BLaER1 treated with 17β-estradiol and CSF1 and Interleukin-3, amounts not matched to agents 10 nM and 100 nM (cell line): ENCODE measurements at regions not wholly inside any gene's neighbourhood (a gene's known extent, or its start where the extent isn't known, plus 50 kb on each side); places are given as distances from the start of the nearest gene placed in this dataset.
"Not testable (repeated sequence)": the region's sequence is repeated elsewhere in the genome, so short reads cannot be mapped to it uniquely, and the experiment has no call there.

Source experiments
- H3K27ac ChIP-seq, 11 experiments: shearing (Covaris generic); formaldehyde crosslinking; 2 replicates each; pipeline ENCODE4 v1.8.1; 2022
- H3K27me3 ChIP-seq, 11 experiments: shearing (Covaris generic); formaldehyde crosslinking; 2 replicates each; pipeline ENCODE4 v1.8.1; 2022
- H3K36me3 ChIP-seq, 11 experiments: shearing (Covaris generic); formaldehyde crosslinking; 2 replicates each; pipeline ENCODE4 v1.8.1; 2022
- H3K4me1 ChIP-seq, 10 experiments: shearing (Covaris generic); formaldehyde crosslinking; 2 replicates each; pipeline ENCODE4 v1.8.1; 2022
- H3K4me2 ChIP-seq, 11 experiments: shearing (Covaris generic); formaldehyde crosslinking; 2 replicates each; pipeline ENCODE4 v1.8.1; 2022
- H3K4me3 ChIP-seq, 10 experiments: shearing (Covaris generic); formaldehyde crosslinking; 2 replicates each; pipeline ENCODE4 v1.8.1; 2022
- H3K9ac ChIP-seq, 11 experiments: shearing (Covaris generic); formaldehyde crosslinking; 2 replicates each; pipeline ENCODE4 v1.8.1; 2022
- H3K9me3 ChIP-seq, 11 experiments: shearing (Covaris generic); formaldehyde crosslinking; replicated peaks in 1 of 11; 2 replicates each; pipeline ENCODE4 v1.8.1; 2022
- H4K20me1 ChIP-seq, 11 experiments: shearing (Covaris generic); formaldehyde crosslinking; 2 replicates each; pipeline ENCODE4 v1.8.1; 2022
- Cebpa-rat ChIP-seq, 11 experiments: shearing (Covaris generic); IDR thresholded peaks; 2 replicates each; pipeline ENCODE4 v1.8.1; 2022

DNA sequence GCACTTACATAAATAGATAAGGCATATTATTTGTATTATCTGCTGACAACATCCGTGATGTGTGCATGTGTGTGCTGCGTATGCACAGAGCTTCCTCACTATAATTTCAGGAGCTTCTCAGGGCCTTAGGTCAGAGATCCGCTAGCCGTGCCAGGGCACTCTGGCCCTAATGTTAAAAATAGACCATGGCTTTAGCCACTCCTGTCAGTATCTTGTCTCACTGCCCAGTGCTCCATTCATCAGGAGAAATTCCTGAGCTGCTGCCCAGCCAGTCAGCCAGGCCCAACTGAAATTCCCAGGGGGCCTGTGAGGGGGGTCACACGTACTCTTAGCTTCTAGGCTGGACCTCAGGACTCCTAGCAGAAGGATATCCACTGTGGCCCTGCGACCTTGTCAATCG, 70.0 kb upstream of the ABHD2 start:
- Histone ChIP-seq H3K4me1 (peaks cover 29 to 54% (median 43%) of the 10 kb centered on the region in 10 experiments), H3K36me3 (no peaks in the 10 kb centered on the region), H3K4me3 (no peak overlapping the region), H4K20me1 (no peaks in the 10 kb centered on the region), H3K9ac (0 out of 22 replicates have a peak overlapping the region, but pooled peaks of 1 of the 11 experiments have one; percentile 69), H3K27ac (no peak overlapping the region), H3K4me2 (peak overlapping the region; percentile 75 to 93 (median 87); a peak in 20 of 22 replicates), H3K27me3 (peaks cover 0 to 3% (median 0%) of the 10 kb centered on the region in 11 experiments; a peak in 1 of 22 replicates), H3K9me3 (peaks cover 1 to 17% (median 9%) of the 10 kb centered on the region in 11 experiments; a peak in 12 of 22 replicates)
- no peak for TF ChIP-seq Cebpa-rat (IDR thresholded peaks at IDR 0.05)

DNA sequence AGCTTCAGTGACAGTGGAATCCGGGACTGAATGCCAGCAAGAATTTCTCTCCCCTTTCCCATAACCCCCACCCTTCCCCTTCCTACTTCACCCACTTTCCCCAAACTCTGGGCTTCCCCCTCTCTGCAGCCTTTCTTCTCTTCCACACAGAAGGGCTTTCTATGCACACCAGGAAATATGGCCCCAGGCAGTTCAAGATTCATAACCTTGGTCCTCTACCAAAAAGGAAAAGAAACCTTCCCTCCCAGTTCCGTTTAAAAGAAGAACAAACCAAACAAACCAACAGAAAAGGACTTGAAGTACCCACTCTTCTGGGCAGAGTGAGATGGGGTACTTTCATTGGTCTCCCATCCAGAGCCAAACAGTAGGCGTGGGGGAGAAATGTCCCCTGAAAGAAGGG, 68.8 kb upstream of the ABHD2 start:
- TF ChIP-seq Cebpa-rat (IDR thresholded peaks at IDR 0.05) = no peak
- H3K4me1 ChIP-seq = peaks cover 29 to 54% (median 43%) of the 10 kb centered on the region in 10 experiments
- H3K4me2 ChIP-seq = peak overlapping the region in 8 of 11 experiments; percentile 4 to 53 (median 38); a peak in 13 of 22 replicates
- no peak overlapping the region for H3K4me3 ChIP-seq
- H4K20me1 ChIP-seq = no peaks in the 10 kb centered on the region
- no peak overlapping the region for H3K9ac ChIP-seq
- no peaks in the 10 kb centered on the region for H3K36me3 ChIP-seq
- H3K27ac ChIP-seq = no peak overlapping the region
- H3K27me3 ChIP-seq = peaks cover 0 to 3% (median 0%) of the 10 kb centered on the region in 11 experiments; a peak in 1 of 22 replicates
- peaks cover 0 to 16% (median 13%) of the 10 kb centered on the region in 11 experiments; a peak in 10 of 22 replicates for H3K9me3 ChIP-seq

DNA sequence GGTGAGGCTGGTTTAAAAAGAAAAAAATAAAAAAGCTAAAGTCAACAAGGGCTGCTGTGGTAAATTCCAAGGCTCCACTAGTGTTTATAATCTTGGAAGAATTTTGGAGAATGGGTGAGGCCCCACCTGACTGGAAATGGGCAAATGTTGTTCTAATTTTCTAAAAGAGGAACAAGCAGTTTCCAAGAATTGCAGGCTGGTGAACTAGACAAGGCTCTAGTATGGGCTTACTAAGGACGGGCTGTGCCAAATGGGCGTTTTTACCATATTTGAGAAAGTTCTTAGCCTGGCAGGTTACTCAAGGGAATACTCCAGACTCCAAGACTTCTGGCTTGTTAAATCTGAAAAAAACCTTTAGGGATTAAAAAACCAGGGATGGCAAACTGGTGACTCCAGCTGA, 67.0 kb upstream of the ABHD2 start:
- Histone ChIP-seq H3K27me3 (peaks cover 0 to 3% (median 0%) of the 10 kb centered on the region in 11 experiments; a peak in 1 of 22 replicates), H4K20me1 (no peaks in the 10 kb centered on the region), H3K4me2 (peak overlapping the region in 6 of 11 experiments; percentile 1 to 77 (median 48); a peak in 10 of 22 replicates), H3K9ac (no peak overlapping the region), H3K36me3 (no peaks in the 10 kb centered on the region), H3K9me3 (peaks cover 3 to 21% (median 15%) of the 10 kb centered on the region in 11 experiments; a peak in 14 of 22 replicates), H3K27ac (no peak overlapping the region; a peak in 1 of 22 replicates), H3K4me1 (peaks cover 29 to 54% (median 43%) of the 10 kb centered on the region in 10 experiments), H3K4me3 (no peak overlapping the region)
- no peak for TF ChIP-seq Cebpa-rat (IDR thresholded peaks at IDR 0.05)

DNA sequence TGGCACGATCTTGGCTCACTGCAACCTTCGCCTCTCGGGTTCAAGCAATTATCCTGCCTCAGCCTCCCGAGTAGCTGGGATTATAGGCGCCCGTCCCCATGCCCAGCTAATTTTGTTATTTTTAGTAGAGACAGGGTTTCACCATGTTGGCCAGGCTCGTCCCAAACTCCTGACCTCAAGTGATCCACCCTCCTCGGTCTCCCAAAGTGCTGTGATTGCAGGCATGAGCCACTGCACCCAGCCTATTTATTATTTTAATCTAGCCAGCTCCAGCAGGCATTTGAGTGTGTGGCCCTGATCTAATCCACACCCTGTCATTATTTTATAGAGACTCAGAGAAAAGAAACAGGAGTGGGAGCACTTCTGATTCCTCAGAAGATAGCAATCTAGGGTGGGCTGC, 66.4 kb upstream of the ABHD2 start:
- not testable (repeated sequence) for H3K27ac ChIP-seq, H3K36me3 ChIP-seq, H3K9ac ChIP-seq, H3K4me3 ChIP-seq, H3K27me3 ChIP-seq, H4K20me1 ChIP-seq
- H3K4me2 ChIP-seq = peak overlapping the region; percentile 44 to 77 (median 59); a peak in 16 of 22 replicates
- H3K4me1 ChIP-seq = peaks cover 23 to 49% (median 42%) of the 10 kb centered on the region in 10 experiments
- H3K9me3 ChIP-seq = peaks cover 3 to 22% (median 15%) of the 10 kb centered on the region in 11 experiments; a peak in 14 of 22 replicates

DNA sequence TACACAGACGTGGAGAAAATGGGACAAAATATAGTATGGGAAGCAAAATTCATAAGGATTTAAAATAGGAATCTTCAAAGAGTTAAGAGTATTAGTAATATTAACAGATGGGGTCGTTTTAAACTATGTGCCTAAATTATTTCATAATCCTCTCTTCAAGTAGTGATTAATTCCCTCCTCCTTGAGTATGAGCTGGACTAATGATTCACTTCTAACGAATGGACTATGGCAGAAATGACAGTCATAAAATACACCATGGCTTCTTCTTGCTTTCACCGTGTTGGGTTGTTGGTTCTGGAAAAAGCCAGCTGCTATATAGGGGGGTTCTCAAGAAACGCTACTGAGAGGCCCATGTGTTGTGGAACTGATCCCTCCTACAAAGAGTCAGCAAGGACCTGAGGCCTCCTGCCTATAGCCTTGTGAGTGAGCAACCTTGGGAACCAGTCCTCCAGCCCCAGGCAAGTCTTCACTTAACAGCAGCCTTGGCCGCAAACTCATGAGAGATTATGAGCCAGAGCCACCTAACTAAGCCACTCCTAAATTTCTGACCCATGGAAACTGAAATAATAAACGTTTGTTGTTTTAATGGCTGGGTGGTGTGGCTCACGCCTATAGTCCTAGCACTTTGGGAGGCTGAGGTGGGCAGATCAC, 64.8 kb upstream of the ABHD2 start:
- H3K27ac ChIP-seq = no peak overlapping the region
- H3K9ac ChIP-seq = no peak overlapping the region
- H4K20me1 ChIP-seq = no peaks in the 10 kb centered on the region
- peaks cover 9 to 34% (median 30%) of the 10 kb centered on the region in 10 experiments for H3K4me1 ChIP-seq
- H3K4me2 ChIP-seq = no peak overlapping the region; a peak in 1 of 22 replicates
- no peak overlapping the region for H3K4me3 ChIP-seq
- peaks cover 3 to 22% (median 15%) of the 10 kb centered on the region in 11 experiments; a peak in 14 of 22 replicates for H3K9me3 ChIP-seq
- no peak for TF ChIP-seq Cebpa-rat (IDR thresholded peaks at IDR 0.05)
- H3K36me3 ChIP-seq = no peaks in the 10 kb centered on the region
- H3K27me3 ChIP-seq = no peaks in the 10 kb centered on the region

DNA sequence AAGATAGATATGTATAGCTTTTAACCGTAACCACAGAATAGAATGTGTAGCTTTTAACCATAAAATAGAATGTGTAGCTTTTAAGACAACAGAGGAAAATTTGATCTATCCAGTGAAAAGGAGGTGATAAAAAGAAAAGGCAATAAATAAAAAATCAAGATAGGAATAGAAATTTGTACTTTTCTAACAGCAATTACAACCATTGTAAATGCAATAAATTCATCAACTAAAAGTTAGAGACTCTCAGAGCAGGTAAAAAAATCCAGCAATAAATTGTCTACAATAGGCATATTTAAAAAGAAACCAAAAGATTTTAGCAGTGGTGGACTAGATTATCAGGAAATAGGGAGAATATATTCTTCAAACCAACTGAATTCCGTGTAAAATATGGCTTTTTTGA, 63.8 kb upstream of the ABHD2 start:
- Histone ChIP-seq H4K20me1 (no peaks in the 10 kb centered on the region), H3K4me3 (no peak overlapping the region), H3K9ac (no peak overlapping the region), H3K36me3 (no peaks in the 10 kb centered on the region), H3K27ac (no peak overlapping the region), H3K27me3 (no peaks in the 10 kb centered on the region), H3K9me3 (peaks cover 3 to 22% (median 15%) of the 10 kb centered on the region in 11 experiments; a peak in 14 of 22 replicates), H3K4me1 (peaks cover 9 to 26% (median 26%) of the 10 kb centered on the region in 10 experiments), H3K4me2 (no peak overlapping the region)
- no peak for TF ChIP-seq Cebpa-rat (IDR thresholded peaks at IDR 0.05)

DNA sequence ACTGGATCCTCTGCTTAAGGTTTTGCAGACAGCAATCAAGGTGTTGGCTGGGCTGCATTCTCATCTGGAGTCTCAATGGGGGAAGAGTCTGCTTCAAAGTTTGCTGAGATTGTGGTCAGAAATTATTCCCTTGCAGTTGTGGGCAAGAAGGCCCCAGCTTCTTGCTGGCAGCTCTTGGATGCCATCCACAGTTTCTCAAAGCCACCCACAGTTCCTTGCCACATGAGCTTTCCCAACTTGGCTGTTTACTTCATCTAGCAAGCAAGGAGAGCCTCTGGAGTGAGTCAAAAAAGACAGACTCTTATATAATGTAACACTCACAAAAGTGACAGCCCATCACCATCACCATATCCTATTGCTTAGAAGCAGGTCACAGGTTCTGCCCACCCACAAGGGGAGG, 62.1 kb upstream of the ABHD2 start:
- Histone ChIP-seq H3K27ac (no peak overlapping the region), H4K20me1 (no peaks in the 10 kb centered on the region), H3K4me1 (peaks cover 9 to 21% (median 17%) of the 10 kb centered on the region in 10 experiments), H3K9me3 (peaks cover 9 to 31% (median 22%) of the 10 kb centered on the region in 11 experiments; a peak in 20 of 22 replicates), H3K4me3 (no peak overlapping the region), H3K36me3 (no peaks in the 10 kb centered on the region), H3K4me2 (no peak overlapping the region), H3K9ac (no peak overlapping the region), H3K27me3 (no peaks in the 10 kb centered on the region)
- no peak for TF ChIP-seq Cebpa-rat (IDR thresholded peaks at IDR 0.05)

DNA sequence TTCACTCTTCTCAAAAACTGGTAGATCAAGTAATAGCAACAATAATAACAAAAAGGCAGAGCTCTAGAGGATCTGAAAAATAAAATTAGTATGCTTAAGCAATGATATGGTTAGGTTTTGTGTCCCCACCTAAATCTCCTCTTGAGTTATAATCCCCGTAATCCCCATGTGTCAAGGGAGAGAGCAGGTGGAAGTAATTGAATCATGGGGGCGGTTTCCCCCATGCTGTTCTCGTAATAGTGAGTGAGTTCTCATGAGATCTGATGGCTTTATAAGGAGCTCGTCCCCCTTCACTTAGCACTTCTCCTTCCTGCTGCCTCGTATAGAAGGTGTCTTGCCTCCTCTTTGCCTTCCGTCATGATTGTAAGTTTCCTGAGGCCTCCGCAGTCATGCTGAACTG, 60.2 kb upstream of the ABHD2 start:
- H3K27ac ChIP-seq = no peak overlapping the region
- H3K4me2 ChIP-seq = no peak overlapping the region
- no peaks in the 10 kb centered on the region for H4K20me1 ChIP-seq
- peaks cover 0 to 2% (median 0%) of the 10 kb centered on the region in 10 experiments; a peak in 5 of 20 replicates for H3K4me1 ChIP-seq
- no peaks in the 10 kb centered on the region for H3K36me3 ChIP-seq
- peaks cover 19 to 45% (median 32%) of the 10 kb centered on the region in 11 experiments; a peak in 21 of 22 replicates for H3K9me3 ChIP-seq
- no peaks in the 10 kb centered on the region for H3K27me3 ChIP-seq
- no peak overlapping the region for H3K4me3 ChIP-seq
- TF ChIP-seq Cebpa-rat (IDR thresholded peaks at IDR 0.05) = no peak
- no peak overlapping the region for H3K9ac ChIP-seq

DNA sequence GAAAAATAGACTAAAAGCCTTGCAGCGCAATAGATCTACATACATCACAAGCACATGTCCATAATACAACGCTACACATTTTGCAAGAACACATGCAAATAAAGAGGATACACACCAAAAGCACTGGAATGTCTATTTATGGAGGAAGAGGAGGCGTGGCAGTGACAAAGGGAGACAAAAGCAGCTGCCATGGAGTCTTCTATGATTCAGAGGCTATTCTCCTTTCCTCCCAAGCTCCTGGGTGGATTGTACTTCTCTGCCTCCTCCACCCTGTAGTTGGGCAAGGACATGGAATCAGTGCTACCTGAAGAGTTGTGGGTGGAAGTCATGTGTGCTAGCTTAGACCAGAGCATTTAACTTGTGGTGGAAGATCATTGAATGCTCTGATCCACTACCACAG, 57.9 kb upstream of the ABHD2 start:
- Histone ChIP-seq H3K27ac (no peak overlapping the region), H3K9ac (no peak overlapping the region), H3K4me2 (no peak overlapping the region), H3K27me3 (no peaks in the 10 kb centered on the region), H3K36me3 (no peaks in the 10 kb centered on the region), H4K20me1 (no peaks in the 10 kb centered on the region), H3K9me3 (peaks cover 12 to 30% (median 20%) of the 10 kb centered on the region in 11 experiments; a peak in 21 of 22 replicates), H3K4me3 (no peak overlapping the region), H3K4me1 (no peaks in the 10 kb centered on the region)
- TF ChIP-seq Cebpa-rat (IDR thresholded peaks at IDR 0.05) = no peak

DNA sequence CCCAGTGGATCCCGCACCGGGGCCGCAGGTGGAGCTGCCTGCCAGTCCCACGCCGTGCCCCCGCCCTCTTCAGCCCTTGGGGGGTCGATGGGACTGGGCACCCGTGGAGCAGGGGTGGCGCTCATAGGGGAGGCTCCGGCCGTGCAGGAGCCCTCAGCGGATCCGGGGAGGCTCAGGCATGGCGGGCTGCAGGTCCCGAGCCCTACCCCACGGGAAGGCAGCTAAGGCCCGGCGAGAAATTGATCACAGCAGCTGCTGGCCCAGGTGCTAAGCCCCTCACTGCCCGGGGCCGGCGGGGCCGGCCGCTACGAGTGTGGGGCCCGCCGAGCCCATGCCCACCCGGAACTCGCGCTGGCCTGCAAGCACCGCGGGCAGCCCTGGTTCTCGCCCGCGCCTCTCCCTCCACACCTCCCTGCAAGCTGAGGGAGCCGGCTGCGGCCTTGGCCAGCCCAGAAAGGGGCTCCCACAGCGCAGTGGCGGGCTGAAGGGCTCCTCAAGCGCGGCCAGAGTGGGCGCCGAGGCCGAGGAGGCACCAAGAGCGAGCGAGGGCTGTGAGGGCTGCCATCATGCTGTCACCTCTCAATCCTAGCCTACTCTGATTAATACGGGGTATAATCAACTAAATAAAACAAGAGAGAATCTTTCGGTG, 56.5 kb upstream of the ABHD2 start:
- not testable (repeated sequence) for H3K4me1 ChIP-seq, H3K4me2 ChIP-seq, H4K20me1 ChIP-seq, H3K9ac ChIP-seq, H3K4me3 ChIP-seq, H3K27me3 ChIP-seq, H3K36me3 ChIP-seq, H3K27ac ChIP-seq
- peaks cover 10 to 22% (median 17%) of the 10 kb centered on the region in 11 experiments; a peak in 21 of 22 replicates for H3K9me3 ChIP-seq
